T47D (cell line): ENCODE measurements at regions not wholly inside any gene's neighbourhood (a gene's known extent, or its start where the extent isn't known, plus 50 kb on each side); places are given as distances from the start of the nearest gene placed in this dataset.

Source experiments
- DNase-seq, 2 experiments: peaks; one replicate each; pipeline versions ENCODE4 v3.0.0 to v3.0.0-alpha.2; 2011 to 2012; ENCODE audit warnings: low read depth in 1 of 2, low spot score in 1 of 2
- JUND ChIP-seq: IDR thresholded peaks from 2 replicates; pipeline ENCODE4 v1.6.1; 2012; ENCODE audit warnings: low read depth
- in situ Hi-C: cut with HindIII; loops from 2 replicates; pipeline ENCODE4 v1.10.0; 2016; ENCODE audit warnings: low sequenced_read_pairs, low pct_unique_long_range_greater_than_20kb

DNA sequence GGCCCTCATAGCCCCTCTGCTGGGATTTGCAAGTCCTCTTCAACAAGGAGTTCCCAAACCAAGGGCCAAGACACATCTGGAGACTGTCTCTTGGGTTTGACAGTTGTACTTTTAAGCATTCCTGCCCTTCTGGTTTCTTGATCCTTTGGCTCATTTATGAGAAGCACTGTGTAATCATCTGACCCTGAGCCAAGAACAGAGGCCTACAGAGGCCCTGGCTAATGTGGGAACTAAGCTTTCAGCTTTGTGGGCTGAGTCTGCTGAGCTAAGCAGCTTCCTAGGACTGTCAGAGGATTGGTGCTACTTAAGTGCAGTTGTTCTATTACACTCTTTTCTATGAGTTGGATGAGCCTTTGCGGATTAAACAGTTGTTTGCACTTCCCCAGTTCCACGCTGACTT, 178.3 kb downstream of the KBTBD8 start:
- TF ChIP-seq JUND, result no peak
- in situ Hi-C loops, result no loop called here
- no peak for DNase-seq

DNA sequence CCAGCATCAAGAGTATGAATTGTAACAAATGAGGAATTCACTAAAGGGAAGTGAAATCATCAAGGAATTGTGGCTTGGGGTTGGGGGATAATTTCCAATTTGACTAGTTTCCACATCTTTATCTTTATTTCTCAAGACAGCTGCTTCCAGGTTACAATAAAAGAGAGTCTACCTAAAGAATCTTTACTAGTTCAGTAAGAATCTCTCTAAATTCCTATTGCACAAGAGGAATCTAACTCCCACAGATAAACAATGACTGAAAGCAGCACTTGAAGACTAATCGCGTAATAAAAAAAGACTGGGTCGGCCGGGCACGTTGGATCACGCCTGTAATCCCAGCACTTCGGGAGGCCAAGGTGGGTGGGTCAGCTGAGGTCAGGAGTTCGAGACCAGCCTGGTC, 194.4 kb downstream of the KBTBD8 start:
- no peak for TF ChIP-seq JUND
- DNase-seq, result no peak

DNA sequence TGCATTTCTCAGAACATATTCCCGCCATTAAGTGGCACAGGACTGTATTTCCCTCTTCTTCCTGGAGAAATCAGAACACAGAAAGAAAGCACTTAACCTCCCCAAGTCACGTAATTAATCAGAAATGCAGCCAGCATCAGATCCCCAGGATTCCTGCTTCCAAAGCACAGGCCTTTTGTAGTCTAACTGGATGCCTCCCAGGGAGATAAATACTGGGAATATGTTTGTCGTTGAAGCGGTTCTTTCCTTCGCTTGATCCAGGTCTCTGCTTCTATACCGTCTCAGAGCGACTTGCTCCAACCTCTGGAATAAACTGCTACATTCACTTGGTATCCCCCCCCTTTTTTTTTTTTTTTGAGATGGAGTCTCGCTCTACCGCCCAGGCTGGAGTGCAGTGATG, 198.6 kb downstream of the KBTBD8 start:
- in situ Hi-C loops, result no loop called here
- TF ChIP-seq JUND, result no peak
- no peak for DNase-seq

More for the DNA sequence above, 194.4 kb downstream of the KBTBD8 start:
- in situ Hi-C loops, result no loop called here

DNA sequence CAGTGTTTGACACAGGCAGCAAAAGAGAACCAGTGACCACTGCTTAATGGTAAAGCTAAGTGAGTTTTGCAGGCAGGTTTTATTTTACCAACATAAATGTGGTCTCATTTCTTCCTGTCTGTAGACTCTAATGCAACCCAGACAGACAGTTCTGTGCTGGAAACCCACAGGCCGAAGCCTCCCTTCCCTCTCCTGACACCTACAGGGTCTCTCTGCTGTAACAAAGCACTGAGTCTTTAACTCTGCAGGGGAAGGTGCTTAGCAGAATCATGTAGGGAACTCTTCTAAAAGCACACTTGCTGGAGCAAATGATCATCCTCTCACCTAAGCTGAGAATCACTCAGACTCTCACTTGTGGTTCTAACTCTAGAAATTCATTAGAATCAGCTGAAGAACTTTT, 200.3 kb downstream of the KBTBD8 start:
- in situ Hi-C loops, result no loop called here
- no peak for TF ChIP-seq JUND
- DNase-seq, result no peak

DNA sequence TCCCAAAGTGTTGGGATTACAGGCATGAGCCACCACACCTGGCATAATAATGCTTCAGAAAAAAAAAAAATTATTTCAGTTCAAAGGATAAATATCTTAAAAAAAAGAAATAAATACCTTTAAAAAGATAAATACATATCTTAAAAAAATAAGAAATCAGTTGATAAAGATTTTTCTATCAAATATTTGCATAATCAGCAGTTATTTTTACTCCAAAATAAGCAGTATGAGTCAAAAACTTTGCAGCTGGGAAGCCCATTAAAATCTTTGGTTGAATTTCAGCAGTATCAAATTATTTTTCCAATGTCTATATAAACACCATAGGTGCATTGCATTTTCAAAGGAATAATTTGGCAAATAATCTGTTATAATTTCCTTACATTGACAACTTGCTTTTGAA, 202.5 kb downstream of the KBTBD8 start:
- DNase-seq, result no peak
- TF ChIP-seq JUND, result no peak
- in situ Hi-C loops, result no loop called here

DNA sequence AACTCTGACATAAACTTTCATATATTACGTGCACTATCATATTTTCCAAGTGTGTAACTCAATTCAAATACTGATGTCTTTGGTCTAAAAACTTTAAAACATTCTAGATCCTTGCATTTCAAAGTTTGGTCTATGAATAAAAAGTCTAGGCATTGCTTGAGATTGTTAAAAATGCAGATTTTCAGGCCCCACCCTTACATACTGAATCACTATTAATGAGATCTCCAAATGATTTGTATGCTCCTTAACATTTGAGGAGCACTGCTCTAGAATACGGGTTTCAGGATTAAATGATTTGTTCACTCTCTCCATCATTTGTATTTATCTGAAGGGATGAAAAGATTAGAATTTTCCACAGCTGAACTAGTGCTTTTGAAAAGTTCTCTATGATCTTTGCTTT, 202.9 kb downstream of the KBTBD8 start:
- in situ Hi-C loops, result no loop called here
- DNase-seq, result no peak
- TF ChIP-seq JUND, result no peak

DNA sequence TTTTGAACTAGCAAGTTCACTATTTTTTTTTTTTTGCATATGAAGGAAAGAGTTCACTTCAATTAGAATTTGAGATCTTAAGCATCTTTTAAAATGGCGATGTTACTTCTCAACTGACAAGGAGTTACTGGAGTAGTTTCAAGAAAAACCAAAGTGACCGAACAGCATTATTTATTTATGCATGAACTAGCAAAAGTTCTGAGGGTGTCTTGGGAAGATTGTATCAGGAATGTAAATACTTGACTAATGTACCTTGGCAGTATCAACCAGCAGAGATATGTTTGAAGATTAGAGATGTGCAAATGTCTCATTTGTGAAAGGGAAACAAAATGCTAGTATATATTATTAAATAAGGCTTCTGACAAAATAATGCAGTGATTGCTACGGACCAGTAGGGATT, 203.9 kb downstream of the KBTBD8 start:
- DNase-seq, result peak in 1 of 2 experiments; percentile 38
- TF ChIP-seq JUND, result no peak
- in situ Hi-C loops, result no loop called here

DNA sequence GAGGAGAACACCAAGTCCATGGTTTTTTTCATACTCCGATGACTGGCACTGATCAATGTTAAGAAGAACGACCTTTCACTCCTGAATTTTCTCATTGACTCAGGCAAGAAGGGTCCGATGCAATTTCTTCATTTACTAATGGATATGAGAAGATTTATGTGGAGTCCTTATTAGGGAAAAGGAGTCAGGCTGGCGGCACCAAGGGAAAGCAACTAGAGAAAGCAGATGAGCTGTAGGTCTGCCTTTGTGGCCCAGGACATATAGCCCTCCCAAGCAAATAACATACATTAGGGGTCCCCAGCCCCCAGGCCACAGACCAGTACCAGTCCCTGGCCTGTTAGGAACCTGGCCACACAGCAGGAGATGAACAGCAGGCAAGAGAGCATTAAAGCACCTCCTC, 206.8 kb downstream of the KBTBD8 start:
- no peak for DNase-seq
- in situ Hi-C loops, result no loop called here
- no peak for TF ChIP-seq JUND

DNA sequence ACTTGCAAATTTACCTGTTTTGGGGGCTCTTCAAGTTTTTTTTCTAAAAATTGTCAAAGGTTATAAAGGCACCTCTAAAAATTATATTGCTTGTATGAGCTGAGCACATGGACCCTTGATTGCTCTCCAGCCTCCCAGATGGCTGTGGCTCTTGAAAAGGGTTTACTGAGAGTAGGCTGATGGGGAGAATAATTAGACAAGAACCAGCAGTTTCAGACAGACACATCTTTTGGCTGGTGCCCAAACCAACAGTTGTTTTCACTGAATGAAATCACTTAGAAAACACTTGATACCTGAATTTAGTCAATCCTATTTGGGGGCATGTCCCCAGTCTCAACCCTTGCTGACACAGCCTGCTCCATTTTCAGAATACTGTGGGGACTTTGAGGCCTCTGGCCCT, 217.6 kb downstream of the KBTBD8 start:
- DNase-seq, result no peak
- in situ Hi-C loops, result no loop called here
- no peak for TF ChIP-seq JUND

DNA sequence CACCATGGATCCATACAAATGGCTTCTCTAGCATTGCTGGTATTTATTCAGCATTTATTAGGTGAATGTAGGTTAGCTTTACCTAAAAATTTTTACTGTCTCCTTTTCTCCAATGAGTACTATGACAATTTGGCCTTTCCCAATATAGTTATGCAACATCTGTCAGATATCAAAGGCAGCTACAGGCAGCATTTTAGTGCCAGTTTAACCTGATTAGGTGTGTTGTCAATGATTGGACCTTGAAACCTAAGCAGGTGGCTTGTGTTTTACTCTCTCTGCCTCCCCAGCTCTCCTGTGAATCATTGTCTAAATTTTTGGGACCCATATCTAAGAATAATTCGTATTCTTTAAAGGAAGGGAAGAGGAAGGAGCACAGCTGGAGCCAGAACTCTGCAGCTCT, 228.9 kb downstream of the KBTBD8 start:
- in situ Hi-C loops, result no loop called here
- TF ChIP-seq JUND, result no peak
- DNase-seq, result no peak

DNA sequence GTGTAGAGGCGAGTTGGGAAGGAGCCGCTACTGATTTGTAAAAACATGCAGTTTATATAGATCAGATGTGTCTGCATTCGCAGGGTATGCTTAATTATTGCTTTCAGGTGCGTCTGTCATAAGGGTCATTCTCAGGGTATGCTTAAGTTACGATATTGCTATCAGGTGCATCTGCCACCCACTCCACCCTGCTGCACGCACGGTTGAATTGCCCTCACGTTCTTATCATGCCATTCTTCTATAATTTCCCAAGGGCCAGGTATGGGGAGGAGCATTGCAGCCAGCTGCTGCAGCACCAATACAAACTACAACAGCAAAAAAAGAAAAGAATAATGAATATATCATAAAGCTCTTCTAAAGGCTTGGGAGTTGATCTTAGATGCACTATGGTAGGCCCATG, 230.0 kb downstream of the KBTBD8 start:
- DNase-seq, result no peak
- TF ChIP-seq JUND, result no peak
- in situ Hi-C loops, result no loop called here

DNA sequence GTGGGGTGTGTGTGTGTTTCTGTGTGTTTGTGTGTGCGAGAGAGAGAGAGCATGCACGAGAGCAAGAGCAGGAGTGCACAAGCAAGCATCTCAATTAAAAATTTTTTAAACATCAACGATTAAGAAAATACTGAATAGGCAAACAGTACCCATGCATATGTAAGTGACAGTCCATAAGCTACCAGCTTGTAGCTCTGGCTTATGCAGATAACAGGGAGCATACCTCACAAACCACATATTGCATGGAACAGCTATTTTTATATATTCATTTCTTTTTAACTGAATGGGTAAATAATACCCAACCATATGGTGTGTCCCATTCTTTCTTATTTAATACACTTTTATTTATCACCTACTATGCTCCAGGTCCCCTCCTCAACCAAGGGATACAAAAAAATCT, 234.5 kb downstream of the KBTBD8 start:
- in situ Hi-C loops, result no loop called here
- DNase-seq, result no peak
- no peak for TF ChIP-seq JUND

DNA sequence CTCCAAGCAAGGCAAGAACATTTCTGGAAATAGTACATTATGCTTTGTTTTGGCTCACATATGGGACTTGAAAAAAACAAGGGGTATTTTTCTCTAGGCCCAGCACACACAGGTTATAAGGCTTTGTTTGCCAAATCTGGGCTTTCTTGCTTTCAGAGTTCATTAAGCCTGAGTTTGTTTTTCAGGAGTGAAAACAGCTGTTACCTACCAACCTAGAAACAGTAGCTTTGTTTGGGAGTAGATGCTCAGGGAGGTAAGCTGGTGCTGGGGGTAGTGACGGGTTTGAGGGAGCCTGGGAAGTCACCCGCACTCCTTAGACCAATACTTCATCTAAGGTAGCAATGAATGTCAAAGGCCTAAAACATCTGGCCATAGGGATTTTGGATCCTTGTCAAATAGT, 241.2 kb downstream of the KBTBD8 start:
- in situ Hi-C loops, result no loop called here
- no peak for TF ChIP-seq JUND

DNA sequence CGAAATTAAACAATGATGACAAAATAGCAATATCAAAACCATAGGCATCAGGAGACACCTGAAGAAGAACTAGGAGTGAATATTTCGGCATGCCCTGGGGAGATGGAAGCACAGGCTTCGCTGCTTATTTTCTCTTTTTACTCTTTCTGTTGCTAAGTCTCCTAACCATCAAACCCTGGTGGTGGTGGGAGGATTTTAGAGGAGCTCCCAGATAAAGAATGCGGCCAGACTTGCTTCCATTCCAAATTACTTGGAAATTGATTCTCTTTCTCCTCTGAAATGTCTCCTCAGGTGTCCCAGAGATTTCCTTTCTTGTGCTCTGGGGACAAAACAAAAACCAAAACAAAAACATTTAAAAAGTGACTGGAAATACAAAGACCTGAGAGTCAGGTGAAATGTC, 243.0 kb downstream of the KBTBD8 start:
- in situ Hi-C loops, result no loop called here
- no peak for TF ChIP-seq JUND
- no peak for DNase-seq

More for the DNA sequence above, 241.2 kb downstream of the KBTBD8 start:
- DNase-seq, result no peak
